BLaER1 treated with 17β-estradiol and CSF1 and Interleukin-3, amounts not matched to agents 10 nM and 100 nM (cell line): ENCODE measurements at regions not wholly inside any gene's neighbourhood (a gene's known extent, or its start where the extent isn't known, plus 50 kb on each side); places are given as distances from the start of the nearest gene placed in this dataset.
A peak's percentile ranks its signal among the peaks of the same experiment; 100 is the strongest.

Source experiments
- H3K27ac ChIP-seq, 11 experiments: shearing (Covaris generic); formaldehyde crosslinking; 2 replicates each; pipeline ENCODE4 v1.8.1; 2022
- H3K27me3 ChIP-seq, 11 experiments: shearing (Covaris generic); formaldehyde crosslinking; 2 replicates each; pipeline ENCODE4 v1.8.1; 2022
- H3K36me3 ChIP-seq, 11 experiments: shearing (Covaris generic); formaldehyde crosslinking; 2 replicates each; pipeline ENCODE4 v1.8.1; 2022
- H3K4me1 ChIP-seq, 10 experiments: shearing (Covaris generic); formaldehyde crosslinking; 2 replicates each; pipeline ENCODE4 v1.8.1; 2022
- H3K4me2 ChIP-seq, 11 experiments: shearing (Covaris generic); formaldehyde crosslinking; 2 replicates each; pipeline ENCODE4 v1.8.1; 2022
- H3K4me3 ChIP-seq, 10 experiments: shearing (Covaris generic); formaldehyde crosslinking; 2 replicates each; pipeline ENCODE4 v1.8.1; 2022
- H3K9ac ChIP-seq, 11 experiments: shearing (Covaris generic); formaldehyde crosslinking; 2 replicates each; pipeline ENCODE4 v1.8.1; 2022
- H3K9me3 ChIP-seq, 11 experiments: shearing (Covaris generic); formaldehyde crosslinking; replicated peaks in 1 of 11; 2 replicates each; pipeline ENCODE4 v1.8.1; 2022
- H4K20me1 ChIP-seq, 11 experiments: shearing (Covaris generic); formaldehyde crosslinking; 2 replicates each; pipeline ENCODE4 v1.8.1; 2022
- Cebpa-rat ChIP-seq, 11 experiments: shearing (Covaris generic); IDR thresholded peaks; 2 replicates each; pipeline ENCODE4 v1.8.1; 2022

DNA sequence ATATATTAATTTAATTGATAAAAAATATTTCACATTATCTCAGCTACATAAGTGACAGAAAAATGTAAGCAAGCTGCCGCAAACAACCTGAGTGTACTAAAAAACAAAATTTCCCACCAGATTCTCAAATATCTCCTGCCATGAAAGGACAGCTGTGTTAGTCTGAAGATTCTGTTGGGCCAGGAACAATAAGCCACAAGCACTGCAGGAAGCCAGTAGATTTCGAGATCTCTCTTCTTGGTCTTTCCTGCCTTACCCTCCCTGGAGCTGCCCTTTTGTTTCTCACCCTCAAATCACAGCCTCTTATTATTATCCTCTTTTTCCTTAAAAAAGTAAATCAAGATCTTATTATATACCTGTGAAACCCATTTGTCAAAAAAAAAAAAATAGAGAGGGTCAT lies 165.6 kb downstream of the EFNB2 start:
- TF ChIP-seq Cebpa-rat (IDR thresholded peaks at IDR 0.05) = no peak

DNA sequence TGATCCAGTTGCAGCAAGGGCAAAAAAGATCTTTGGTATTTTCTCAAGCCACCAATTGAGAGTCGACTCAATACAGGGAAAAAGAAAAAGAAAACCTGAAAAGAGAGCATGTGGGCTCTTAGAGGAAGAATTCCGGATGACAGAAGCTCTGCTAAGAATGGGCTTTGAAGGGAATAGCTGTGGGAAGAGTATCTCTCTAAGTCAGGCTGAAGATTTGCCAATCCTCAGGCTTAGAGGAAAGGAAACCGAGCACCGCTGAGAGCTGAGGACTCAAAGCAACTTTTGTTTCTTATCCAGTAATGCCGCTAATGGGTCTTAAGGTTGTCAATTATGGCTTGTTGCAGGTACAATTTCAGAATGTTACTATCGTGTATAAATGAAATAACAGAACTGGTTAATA lies 166.4 kb downstream of the EFNB2 start:
- H3K27ac ChIP-seq = no peak overlapping the region
- no peaks in the 10 kb centered on the region for H3K36me3 ChIP-seq
- H3K27me3 ChIP-seq = peaks cover 0 to 14% (median 0%) of the 10 kb centered on the region in 11 experiments; a peak in 1 of 22 replicates
- H3K4me1 ChIP-seq = peaks cover 22 to 51% (median 35%) of the 10 kb centered on the region in 10 experiments
- no peak overlapping the region for H3K4me2 ChIP-seq
- H3K4me3 ChIP-seq = no peak overlapping the region
- H3K9ac ChIP-seq = no peak overlapping the region
- peaks cover 0 to 8% (median 7%) of the 10 kb centered on the region in 11 experiments; a peak in 5 of 22 replicates for H4K20me1 ChIP-seq
- no peak for TF ChIP-seq Cebpa-rat (IDR thresholded peaks at IDR 0.05)
- H3K9me3 ChIP-seq = peaks cover 8 to 22% (median 15%) of the 10 kb centered on the region in 11 experiments; a peak in 19 of 22 replicates

More for the DNA sequence above, 165.6 kb downstream of the EFNB2 start:
- Histone ChIP-seq H3K27ac (no peak overlapping the region), H3K4me3 (no peak overlapping the region), H4K20me1 (peaks cover 0 to 14% (median 7%) of the 10 kb centered on the region in 11 experiments; a peak in 6 of 22 replicates), H3K4me2 (peak overlapping the region in 2 of 11 experiments; percentile 19 to 20; a peak in 1 of 22 replicates), H3K9ac (no peak overlapping the region), H3K9me3 (peaks cover under 1 to 14% (median 8%) of the 10 kb centered on the region in 11 experiments; a peak in 17 of 22 replicates), H3K27me3 (peaks cover 0 to 15% (median 0%) of the 10 kb centered on the region in 11 experiments; a peak in 3 of 22 replicates), H3K36me3 (no peaks in the 10 kb centered on the region), H3K4me1 (peaks cover 25 to 59% (median 43%) of the 10 kb centered on the region in 10 experiments)

DNA sequence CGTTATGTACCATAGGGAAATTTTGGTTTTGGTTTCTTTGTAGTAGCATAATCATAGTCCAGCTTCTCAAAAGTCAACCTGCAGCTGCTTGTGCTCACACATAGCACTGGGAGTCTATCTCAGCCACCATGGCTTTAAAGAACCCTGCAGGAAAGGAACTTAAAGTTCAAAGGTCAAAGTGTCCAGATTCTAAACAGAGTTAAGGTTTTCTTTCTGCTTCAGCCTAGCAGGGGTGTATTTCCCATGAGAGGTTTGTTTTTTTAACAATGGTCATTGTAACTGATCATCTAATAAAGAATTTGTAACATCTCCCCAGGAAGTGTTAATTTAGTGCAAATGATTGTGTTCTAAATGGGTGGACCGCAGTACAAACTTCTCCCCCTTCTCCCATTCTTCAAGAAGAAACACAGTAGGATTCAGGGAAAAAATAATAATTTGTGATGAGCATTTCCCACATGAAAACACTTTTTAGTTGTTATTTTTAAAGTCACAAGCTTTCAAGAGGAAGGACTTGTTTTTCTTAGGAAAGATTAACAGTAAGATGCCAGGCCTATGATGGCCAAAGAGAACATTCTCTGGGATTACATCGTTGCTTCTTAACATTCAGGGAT lies 168.0 kb downstream of the EFNB2 start:
- no peak for TF ChIP-seq Cebpa-rat (IDR thresholded peaks at IDR 0.05)
- Histone ChIP-seq H3K27ac (no peak overlapping the region), H3K9ac (no peak overlapping the region), H3K4me2 (peak overlapping the region in 8 of 11 experiments; percentile 13 to 53 (median 35); a peak in 13 of 22 replicates), H3K9me3 (peaks cover 8 to 23% (median 16%) of the 10 kb centered on the region in 11 experiments; a peak in 19 of 22 replicates), H3K27me3 (no peaks in the 10 kb centered on the region), H4K20me1 (no peaks in the 10 kb centered on the region), H3K36me3 (no peaks in the 10 kb centered on the region), H3K4me3 (no peak overlapping the region), H3K4me1 (peaks cover 6 to 35% (median 19%) of the 10 kb centered on the region in 10 experiments)

DNA sequence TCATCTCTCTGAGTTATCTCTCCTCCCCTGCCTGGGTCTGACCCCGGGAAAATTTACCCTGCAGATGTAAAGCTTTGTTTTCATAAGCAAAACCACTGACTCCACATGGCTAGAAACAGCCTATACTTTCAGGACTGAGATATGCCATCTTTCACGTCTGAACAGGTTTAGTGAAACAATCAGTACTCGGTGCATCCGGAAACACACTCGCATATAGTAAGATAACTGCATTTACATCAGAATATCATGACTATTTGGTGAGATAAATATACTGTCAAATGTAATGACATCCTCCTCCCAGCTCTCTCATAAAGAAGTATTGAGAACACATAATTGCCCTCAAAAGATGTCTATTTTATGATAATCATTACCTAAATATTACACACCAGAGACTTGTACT lies 172.8 kb downstream of the EFNB2 start:
- TF ChIP-seq Cebpa-rat (IDR thresholded peaks at IDR 0.05) = no peak
- Histone ChIP-seq H3K27me3 (no peaks in the 10 kb centered on the region), H3K4me2 (no peak overlapping the region), H3K4me3 (no peak overlapping the region), H3K9ac (no peak overlapping the region), H3K4me1 (peaks cover 0 to 12% (median 7%) of the 10 kb centered on the region in 10 experiments; a peak in 10 of 20 replicates), H3K27ac (no peak overlapping the region), H3K36me3 (no peaks in the 10 kb centered on the region), H4K20me1 (no peaks in the 10 kb centered on the region), H3K9me3 (peaks cover 31 to 50% (median 41%) of the 10 kb centered on the region in 11 experiments)

DNA sequence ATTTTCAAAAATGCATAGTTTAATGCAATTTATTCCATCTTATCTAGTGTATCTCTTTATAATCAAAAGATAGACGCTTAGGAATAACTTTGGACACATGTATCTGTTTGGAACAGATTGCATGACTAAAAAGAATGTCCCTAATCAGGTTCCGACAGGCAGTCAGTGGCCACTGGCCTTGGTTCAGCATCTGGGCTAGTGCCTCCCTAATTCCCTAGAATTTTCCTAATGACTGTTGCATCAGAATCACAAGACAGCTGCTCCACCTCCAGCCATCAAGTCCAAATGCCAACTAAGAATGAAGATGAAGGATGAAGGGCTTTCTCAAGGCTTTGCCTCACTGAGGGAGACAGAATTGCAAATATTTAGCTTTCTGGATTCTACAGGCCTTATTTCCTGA lies 173.8 kb downstream of the EFNB2 start:
- Histone ChIP-seq H3K4me3 (no peak overlapping the region), H3K9ac (no peak overlapping the region), H3K9me3 (peaks cover 31 to 50% (median 41%) of the 10 kb centered on the region in 11 experiments), H3K4me1 (peaks cover 0 to 6% (median 1%) of the 10 kb centered on the region in 10 experiments; a peak in 6 of 20 replicates), H3K27me3 (no peaks in the 10 kb centered on the region), H3K4me2 (no peak overlapping the region), H3K27ac (no peak overlapping the region), H3K36me3 (no peaks in the 10 kb centered on the region), H4K20me1 (no peaks in the 10 kb centered on the region)
- no peak for TF ChIP-seq Cebpa-rat (IDR thresholded peaks at IDR 0.05)

DNA sequence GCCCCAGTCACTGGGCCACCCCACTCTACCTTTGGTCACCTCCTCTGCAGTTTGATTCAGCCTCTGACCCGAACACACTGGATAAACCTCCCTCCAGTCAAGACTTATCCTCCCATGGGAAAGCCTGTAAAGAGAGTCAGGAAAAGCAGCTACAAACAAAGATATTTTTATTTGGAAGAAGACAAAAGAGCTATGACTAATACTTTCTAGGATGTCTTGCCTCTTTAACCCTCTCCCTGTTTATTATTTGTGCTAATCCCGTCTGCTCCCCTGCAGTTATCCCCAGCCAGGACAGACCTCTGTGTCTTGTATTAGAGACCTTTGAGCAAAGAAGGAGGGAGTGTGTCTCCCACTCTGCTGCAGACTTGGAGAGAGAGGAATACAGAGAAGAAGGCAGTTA lies 178.3 kb downstream of the EFNB2 start:
- no peaks in the 10 kb centered on the region for H3K27me3 ChIP-seq
- no peaks in the 10 kb centered on the region for H3K36me3 ChIP-seq
- H4K20me1 ChIP-seq = no peaks in the 10 kb centered on the region
- H3K4me1 ChIP-seq = peaks cover 0 to 6% (median 1%) of the 10 kb centered on the region in 10 experiments; a peak in 3 of 20 replicates
- TF ChIP-seq Cebpa-rat (IDR thresholded peaks at IDR 0.05) = no peak
- peak overlapping the region in 3 of 11 experiments; percentile 9 to 25 (median 14); a peak in 5 of 22 replicates for H3K4me2 ChIP-seq
- H3K9me3 ChIP-seq = peaks cover 21 to 33% (median 26%) of the 10 kb centered on the region in 11 experiments; a peak in 19 of 22 replicates
- no peak overlapping the region for H3K27ac ChIP-seq
- no peak overlapping the region for H3K4me3 ChIP-seq
- H3K9ac ChIP-seq = no peak overlapping the region

DNA sequence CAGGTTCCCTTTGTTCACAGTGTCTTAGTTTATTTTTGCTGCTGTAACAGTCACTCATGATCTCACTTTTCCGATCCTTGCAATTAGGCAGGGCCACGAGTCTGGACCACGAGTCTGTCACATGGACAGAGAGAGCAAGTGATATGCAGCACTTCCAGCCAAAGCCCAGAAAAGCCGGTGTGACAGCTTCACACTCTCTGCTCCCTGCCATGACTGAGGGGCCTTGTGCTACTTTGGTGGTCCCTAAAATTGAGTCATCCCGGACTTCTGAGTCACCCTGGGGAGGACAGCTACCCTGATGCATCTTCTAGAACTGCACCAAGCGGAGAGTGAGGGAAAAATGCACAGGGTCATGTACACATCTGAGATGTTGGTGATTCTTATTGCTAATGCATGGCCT lies 179.6 kb downstream of the EFNB2 start:
- Histone ChIP-seq H3K9ac (no peak overlapping the region), H3K27ac (no peak overlapping the region), H3K4me3 (no peak overlapping the region), H3K36me3 (no peaks in the 10 kb centered on the region), H3K27me3 (no peaks in the 10 kb centered on the region), H3K4me2 (no peak overlapping the region), H4K20me1 (no peaks in the 10 kb centered on the region), H3K9me3 (peaks cover 17 to 29% (median 22%) of the 10 kb centered on the region in 11 experiments; a peak in 19 of 22 replicates), H3K4me1 (peaks cover 0 to 6% (median 1%) of the 10 kb centered on the region in 10 experiments; a peak in 3 of 20 replicates)
- no peak for TF ChIP-seq Cebpa-rat (IDR thresholded peaks at IDR 0.05)

DNA sequence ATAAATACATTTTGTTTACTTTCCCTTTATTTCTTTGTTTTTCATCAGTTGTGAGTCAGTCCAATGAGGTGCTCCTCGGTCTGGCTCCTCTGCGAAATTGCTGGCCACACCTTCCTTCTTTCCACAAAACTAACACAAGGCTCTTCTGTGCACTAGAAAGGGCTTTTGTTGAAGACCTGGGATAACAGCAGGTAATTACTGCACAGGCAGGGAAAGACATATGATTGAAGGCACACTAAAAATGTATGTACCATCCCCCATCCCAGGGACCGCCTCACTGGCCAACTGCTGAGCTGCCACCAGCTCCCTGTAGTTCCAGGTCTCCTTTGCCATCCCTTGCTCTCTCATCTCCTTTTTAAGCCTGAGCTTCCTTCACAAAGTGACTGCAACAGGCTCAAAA lies 180.5 kb downstream of the EFNB2 start:
- no peak overlapping the region for H3K4me2 ChIP-seq

DNA sequence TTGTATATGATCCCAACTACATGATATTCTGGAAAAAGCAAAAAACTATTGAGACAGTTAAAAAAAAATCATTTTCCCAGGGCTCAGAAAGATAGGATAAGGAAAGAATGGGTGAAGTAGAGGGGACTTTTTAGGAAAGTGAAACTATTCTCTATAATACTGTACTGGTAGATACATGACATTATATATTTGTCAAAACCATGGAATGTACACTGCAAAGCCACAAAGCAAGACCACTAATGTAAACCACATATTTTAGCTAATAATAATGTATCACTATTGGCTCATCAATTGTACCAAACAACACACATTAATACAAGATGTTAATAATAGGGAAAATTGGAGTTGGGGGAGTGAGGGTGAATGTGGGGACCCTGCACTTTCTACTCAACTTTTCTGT lies 182.6 kb downstream of the EFNB2 start:
- Histone ChIP-seq H3K9ac (no peak overlapping the region), H3K27me3 (peaks cover 0 to 16% (median 10%) of the 10 kb centered on the region in 11 experiments; a peak in 17 of 22 replicates), H3K4me1 (peaks cover 0 to 10% (median 1%) of the 10 kb centered on the region in 10 experiments; a peak in 3 of 20 replicates), H3K4me3 (no peak overlapping the region), H3K36me3 (no peaks in the 10 kb centered on the region), H3K27ac (no peak overlapping the region), H4K20me1 (no peaks in the 10 kb centered on the region), H3K9me3 (peaks cover 0 to 7% (median under 1%) of the 10 kb centered on the region in 11 experiments; a peak in 9 of 22 replicates), H3K4me2 (no peak overlapping the region)
- TF ChIP-seq Cebpa-rat (IDR thresholded peaks at IDR 0.05) = no peak

More for the DNA sequence above, 180.5 kb downstream of the EFNB2 start:
- Histone ChIP-seq H3K9me3 (peaks cover 9 to 20% (median 15%) of the 10 kb centered on the region in 11 experiments; a peak in 17 of 22 replicates), H3K4me3 (no peak overlapping the region), H3K27ac (no peak overlapping the region), H3K27me3 (peaks cover 0 to 3% (median 0%) of the 10 kb centered on the region in 11 experiments; a peak in 1 of 22 replicates), H3K36me3 (no peaks in the 10 kb centered on the region), H4K20me1 (no peaks in the 10 kb centered on the region), H3K9ac (no peak overlapping the region), H3K4me1 (peaks cover 0 to 10% (median 1%) of the 10 kb centered on the region in 10 experiments; a peak in 3 of 20 replicates)
- no peak for TF ChIP-seq Cebpa-rat (IDR thresholded peaks at IDR 0.05)
